HepG2 (cell line): ENCODE measurements at regions not wholly inside any gene's neighbourhood (a gene's known extent, or its start where the extent isn't known, plus 50 kb on each side); places are given as distances from the start of the nearest gene placed in this dataset.

ENCODE experiments used
- ATAC-seq: fragments of 200-7000 bp; cut with Tn5 transposase; 3 replicates; pipeline ENCODE4 v1.9.1; 2020; ENCODE audit warnings: mild to moderate bottlenecking, moderate library complexity
- BruUV-seq: library from RNA; stranded (reverse); fragments of 400-500 nt; replicated peaks from 2 replicates; lab custom pipeline; 2021; lab: Mats Ljungman, UMichigan
- CTCF ChIA-PET: fragments of 300-600 bp; formaldehyde crosslinking; extraction: SDS; loops from one replicate; lab custom pipeline; 2021; ENCODE audit warnings: low total read pairs, inconsistent platforms, low intra/inter-chr PET ratio; lab: Yijun Ruan, JAX
- POLR2A ChIA-PET: fragments of 350-600 bp; sonication (Branson Sonifier 250); formaldehyde crosslinking; loops from one replicate; lab custom pipeline; 2020; ENCODE audit warnings: antibody characterized with exemption, inconsistent platforms; lab: Yijun Ruan, JAX
- DNase-seq: peaks from one replicate; pipeline ENCODE4 v3.0.0-alpha.2; 2015; ENCODE audit warnings: low spot score
- FAIRE-seq: peaks from 3 replicates; lab custom pipeline; 2011; peaks lifted over from hg19 to GRCh38; lab: Jason Lieb, UNC
- H2AFZ ChIP-seq: one replicate; pipeline ENCODE4 v1.6.1; 2011; ENCODE audit warnings: low read length, inconsistent platforms
- H3K27ac ChIP-seq: fragments of 300-600 bp; 3 replicates; pipeline ENCODE4 v1.8.0; 2011; ENCODE audit warnings: mixed run types, mild to moderate bottlenecking, mixed read lengths, low read length, inconsistent platforms; ENCODE audit not compliant: insufficient read depth; ENCODE audit errors: extremely low read length
- H3K27me3 ChIP-seq, 2 experiments: fragments of 200-600 bp in 1 of 2; 2 replicates in 1 of 2; 3 replicates in 1 of 2; pipeline versions ENCODE4 v1.6.0 to v1.8.0; 2011; ENCODE audit warnings: low read length in 2 of 2, mild to moderate bottlenecking in 2 of 2, moderate library complexity in 2 of 2, inconsistent platforms in 1 of 2; ENCODE audit not compliant: insufficient read depth in 2 of 2, control insufficient read depth in 1 of 2
- H3K36me3 ChIP-seq, 2 experiments: fragments of 200-600 bp in 1 of 2; replicated peaks in 1 of 2; 2 replicates in 1 of 2; 3 replicates in 1 of 2; pipeline versions ENCODE4 v1.5.1 to v1.8.0; 2011; ENCODE audit warnings: low read length in 2 of 2, inconsistent platforms in 1 of 2; ENCODE audit not compliant: insufficient read depth in 2 of 2, control insufficient read depth in 1 of 2
- H3K4me1 ChIP-seq: 2 replicates; pipeline ENCODE4 v1.5.1; 2012; ENCODE audit warnings: low read length, inconsistent platforms; ENCODE audit not compliant: insufficient read depth
- H3K4me2 ChIP-seq: 2 replicates; pipeline ENCODE4 v1.6.0; 2011; ENCODE audit warnings: low read depth, low read length, inconsistent platforms
- H3K4me3 ChIP-seq, 3 experiments: fragments of 200-600 bp in 1 of 3; sonication (generic), shearing (Covaris generic) in 1 of 3; replicated peaks in 1 of 3; 2 replicates each; pipeline ENCODE4 v1.5.1; 2011 to 2016; ENCODE audit warnings: low read length in 3 of 3, inconsistent platforms in 2 of 3, low read depth in 2 of 3, mild to moderate bottlenecking in 2 of 3, control low read depth in 1 of 3, mixed read lengths in 1 of 3; ENCODE audit not compliant: insufficient read depth in 1 of 3
- H3K79me2 ChIP-seq: one replicate; pipeline ENCODE4 v1.6.1; 2011; ENCODE audit warnings: low read length, inconsistent platforms; ENCODE audit not compliant: insufficient read depth
- H3K9ac ChIP-seq: 2 replicates; pipeline ENCODE4 v1.6.0; 2011; ENCODE audit warnings: mild to moderate bottlenecking, low read depth, low read length, inconsistent platforms; ENCODE audit not compliant: insufficient read depth
- H3K9me3 ChIP-seq: 2 replicates; pipeline ENCODE4 v1.5.1; 2012; ENCODE audit warnings: mild to moderate bottlenecking, low read length
- H4K20me1 ChIP-seq: 2 replicates; pipeline ENCODE4 v1.6.0; 2011; ENCODE audit warnings: inconsistent platforms, mild to moderate bottlenecking, low read length, moderate library complexity; ENCODE audit not compliant: insufficient read depth
- DMAP1 ChIP-seq: IDR thresholded peaks from 2 replicates; pipeline ENCODE4 v1.6.1; 2016
- JUND ChIP-seq: sonication (generic); formaldehyde crosslinking; IDR thresholded peaks from 2 replicates; pipeline ENCODE4 v1.8.0; 2022; ENCODE audit warnings: mild to moderate bottlenecking, missing genetic modification reagents
- KDM3A ChIP-seq: IDR thresholded peaks from 2 replicates; pipeline ENCODE4 v1.6.1; 2018; ENCODE audit warnings: low read depth, missing compliant biosample characterization
- MATR3 ChIP-seq: sonication (generic); formaldehyde crosslinking; IDR thresholded peaks from 2 replicates; pipeline ENCODE4 v1.4.0; 2020; ENCODE audit warnings: missing genetic modification reagents
- SP4 ChIP-seq: sonication (generic); formaldehyde crosslinking; IDR thresholded peaks from 2 replicates; pipeline ENCODE4 v1.8.1; 2023; ENCODE audit warnings: mild to moderate bottlenecking, missing genetic modification reagents
- TAF1 ChIP-seq: sonication (generic); formaldehyde crosslinking; IDR thresholded peaks from 2 replicates; pipeline ENCODE4 v1.4.0; 2020; ENCODE audit warnings: missing genetic modification reagents
- TCF7L2 ChIP-seq: IDR thresholded peaks from 2 replicates; pipeline ENCODE4 v1.6.1; 2011; ENCODE audit warnings: mild to moderate bottlenecking, low read depth, low read length, moderate library complexity
- ZNF20 ChIP-seq: sonication (generic); formaldehyde crosslinking; IDR thresholded peaks from 2 replicates; pipeline ENCODE4 v1.4.0; 2020; ENCODE audit warnings: mild to moderate bottlenecking, moderate library complexity, missing genetic modification reagents
- ZNF33A ChIP-seq: sonication (generic); formaldehyde crosslinking; IDR thresholded peaks from 2 replicates; pipeline ENCODE4 v1.5.1; 2020; ENCODE audit warnings: missing genetic modification reagents, mild to moderate bottlenecking, moderate library complexity, borderline replicate concordance
- ZNF383 ChIP-seq: sonication (generic); formaldehyde crosslinking; IDR thresholded peaks from 2 replicates; pipeline ENCODE4 v1.4.0; 2020; ENCODE audit warnings: missing genetic modification reagents, mild to moderate bottlenecking, borderline replicate concordance
- ZNF550 ChIP-seq: sonication (generic); formaldehyde crosslinking; IDR thresholded peaks from 2 replicates; pipeline ENCODE4 v1.4.0; 2020; ENCODE audit warnings: mild to moderate bottlenecking, missing genetic modification reagents, borderline replicate concordance
- ZNF780A ChIP-seq: sonication (generic); formaldehyde crosslinking; IDR thresholded peaks from 2 replicates; pipeline ENCODE4 v1.8.0; 2022; ENCODE audit warnings: mild to moderate bottlenecking, missing genetic modification reagents, moderate library complexity
- WGBS: methylation state at CpG from one replicate; pipeline ENCODE4 v1.1.6; 2017; ENCODE audit warnings: low lambda C conversion rate; 5-methylcytosine and 5-hydroxymethylcytosine counted together
- in situ Hi-C: cut with HindIII; loops from 2 replicates; pipeline ENCODE4 v1.10.0; 2017; ENCODE audit warnings: low pct_unique_long_range_greater_than_20kb; ENCODE audit not compliant: extremely low pct_ligation_motif_present
- intact Hi-C: fragments of 100-400 bp; cut with micrococcal nuclease; formaldehyde crosslinking; loops from one replicate; pipeline ENCODE4 v1.10.0; 2022; ENCODE audit not compliant: unreplicated experiment
- TF ChIP-seq, protein P1 (sequence below): sonication (generic); formaldehyde crosslinking; conservative IDR thresholded peaks from 2 replicates; pipeline ENCODE4 v1.8.0; 2022; ENCODE audit warnings: low read depth, missing genetic modification reagents
- TF ChIP-seq, protein P2 (sequence below): sonication (generic); formaldehyde crosslinking; IDR thresholded peaks from 2 replicates; pipeline ENCODE4; 2020; ENCODE audit warnings: missing genetic modification reagents, mild to moderate bottlenecking, borderline replicate concordance
- TF ChIP-seq, protein P3 (sequence below): sonication (generic); formaldehyde crosslinking; IDR thresholded peaks from 2 replicates; pipeline ENCODE4 v1.5.0; 2020; ENCODE audit warnings: missing genetic modification reagents
- TF ChIP-seq, protein P4 (sequence below): sonication (generic); formaldehyde crosslinking; IDR thresholded peaks from 2 replicates; pipeline ENCODE4 v1.5.0; 2020; ENCODE audit warnings: mild to moderate bottlenecking, missing genetic modification reagents
- TF ChIP-seq, protein P5 (sequence below): IDR thresholded peaks from 2 replicates; pipeline ENCODE4 v1.6.1; 2016; ENCODE audit warnings: low read depth, control low read depth

DNA sequence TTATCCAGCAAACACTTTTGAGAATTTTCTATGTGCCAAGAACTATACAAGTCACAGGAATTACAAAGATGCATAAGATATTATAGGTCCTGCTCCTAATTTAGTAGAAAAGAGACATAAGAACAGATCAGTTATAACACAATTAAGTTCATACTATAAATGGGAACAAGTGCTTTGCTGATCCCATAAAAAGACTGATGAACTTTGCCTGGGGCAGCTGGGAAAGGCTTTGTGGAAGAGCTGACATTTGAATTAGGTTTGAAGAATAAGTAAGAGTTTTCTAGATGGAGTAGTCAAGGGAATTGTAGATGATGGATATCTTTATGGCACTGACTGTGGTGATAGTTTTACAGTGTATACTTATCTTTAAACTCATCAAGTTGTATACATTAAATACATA is 76.5 kb downstream of the VCAM1 start (continued):
- TF ChIP-seq, protein P1, sequence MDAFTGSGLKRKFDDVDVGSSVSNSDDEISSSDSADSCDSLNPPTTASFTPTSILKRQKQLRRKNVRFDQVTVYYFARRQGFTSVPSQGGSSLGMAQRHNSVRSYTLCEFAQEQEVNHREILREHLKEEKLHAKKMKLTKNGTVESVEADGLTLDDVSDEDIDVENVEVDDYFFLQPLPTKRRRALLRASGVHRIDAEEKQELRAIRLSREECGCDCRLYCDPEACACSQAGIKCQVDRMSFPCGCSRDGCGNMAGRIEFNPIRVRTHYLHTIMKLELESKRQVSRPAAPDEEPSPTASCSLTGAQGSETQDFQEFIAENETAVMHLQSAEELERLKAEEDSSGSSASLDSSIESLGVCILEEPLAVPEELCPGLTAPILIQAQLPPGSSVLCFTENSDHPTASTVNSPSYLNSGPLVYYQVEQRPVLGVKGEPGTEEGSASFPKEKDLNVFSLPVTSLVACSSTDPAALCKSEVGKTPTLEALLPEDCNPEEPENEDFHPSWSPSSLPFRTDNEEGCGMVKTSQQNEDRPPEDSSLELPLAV (CRISPR knock-in tag): no peak
- TF ChIP-seq TCF7L2: no peak

DNA sequence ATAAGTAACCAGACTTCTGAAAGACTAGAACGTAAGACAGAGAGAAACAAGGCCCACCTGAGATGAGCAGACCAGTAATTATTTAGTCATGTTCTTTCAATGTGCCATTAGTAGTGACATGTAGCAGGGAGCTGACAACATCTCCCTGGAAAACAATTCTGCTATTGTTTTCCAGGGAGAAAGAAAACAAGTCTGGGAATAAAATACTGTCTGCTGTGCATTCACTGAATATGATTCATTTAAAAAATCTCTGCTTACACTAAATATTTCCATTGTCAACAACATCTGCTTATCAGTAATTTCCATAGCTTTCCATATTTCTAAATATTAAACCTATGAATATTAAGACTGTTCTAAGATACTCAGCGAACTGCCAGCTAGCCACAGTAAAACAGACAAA is 80.0 kb downstream of the VCAM1 start:
- ATAC-seq (no peak), FAIRE-seq (no peak), DNase-seq (no peak)
- Histone ChIP-seq H3K27me3 (no peaks in the 10 kb centered on the region), H4K20me1 (no peaks in the 10 kb centered on the region), H3K4me3 (no peak overlapping the region), H2AFZ (no peak overlapping the region), H3K9me3 (no peaks in the 10 kb centered on the region), H3K27ac (no peak overlapping the region), H3K4me2 (peak overlapping the region; percentile 25; the same call in 1 of the 2 replicates), H3K4me1 (peaks cover 26% of the 10 kb centered on the region), H3K36me3 (no peaks in the 10 kb centered on the region), H3K79me2 (no peaks in the 10 kb centered on the region), H3K9ac (no peak overlapping the region)
- ChIA-PET POLR2A (no interaction called here), CTCF (no interaction called here)
- 18% methylated on average over 2 of the region's 2 CpGs for WGBS
- no TSS peak for BruUV-seq
- in situ Hi-C loops: no loop called here
- intact Hi-C loops: no loop called here
- TF ChIP-seq ZNF383 (CRISPR knock-in tag): no peak
- TF ChIP-seq ZNF780A (CRISPR knock-in tag): no peak
- no peak for TF ChIP-seq ZNF33A (CRISPR knock-in tag)
- no peak for TF ChIP-seq DMAP1 (CRISPR knock-in tag)
- TF ChIP-seq MATR3 (CRISPR knock-in tag): no peak
- TF ChIP-seq, protein P2, sequence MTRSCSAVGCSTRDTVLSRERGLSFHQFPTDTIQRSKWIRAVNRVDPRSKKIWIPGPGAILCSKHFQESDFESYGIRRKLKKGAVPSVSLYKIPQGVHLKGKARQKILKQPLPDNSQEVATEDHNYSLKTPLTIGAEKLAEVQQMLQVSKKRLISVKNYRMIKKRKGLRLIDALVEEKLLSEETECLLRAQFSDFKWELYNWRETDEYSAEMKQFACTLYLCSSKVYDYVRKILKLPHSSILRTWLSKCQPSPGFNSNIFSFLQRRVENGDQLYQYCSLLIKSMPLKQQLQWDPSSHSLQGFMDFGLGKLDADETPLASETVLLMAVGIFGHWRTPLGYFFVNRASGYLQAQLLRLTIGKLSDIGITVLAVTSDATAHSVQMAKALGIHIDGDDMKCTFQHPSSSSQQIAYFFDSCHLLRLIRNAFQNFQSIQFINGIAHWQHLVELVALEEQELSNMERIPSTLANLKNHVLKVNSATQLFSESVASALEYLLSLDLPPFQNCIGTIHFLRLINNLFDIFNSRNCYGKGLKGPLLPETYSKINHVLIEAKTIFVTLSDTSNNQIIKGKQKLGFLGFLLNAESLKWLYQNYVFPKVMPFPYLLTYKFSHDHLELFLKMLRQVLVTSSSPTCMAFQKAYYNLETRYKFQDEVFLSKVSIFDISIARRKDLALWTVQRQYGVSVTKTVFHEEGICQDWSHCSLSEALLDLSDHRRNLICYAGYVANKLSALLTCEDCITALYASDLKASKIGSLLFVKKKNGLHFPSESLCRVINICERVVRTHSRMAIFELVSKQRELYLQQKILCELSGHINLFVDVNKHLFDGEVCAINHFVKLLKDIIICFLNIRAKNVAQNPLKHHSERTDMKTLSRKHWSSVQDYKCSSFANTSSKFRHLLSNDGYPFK (CRISPR knock-in tag): no peak
- TF ChIP-seq, protein P3, sequence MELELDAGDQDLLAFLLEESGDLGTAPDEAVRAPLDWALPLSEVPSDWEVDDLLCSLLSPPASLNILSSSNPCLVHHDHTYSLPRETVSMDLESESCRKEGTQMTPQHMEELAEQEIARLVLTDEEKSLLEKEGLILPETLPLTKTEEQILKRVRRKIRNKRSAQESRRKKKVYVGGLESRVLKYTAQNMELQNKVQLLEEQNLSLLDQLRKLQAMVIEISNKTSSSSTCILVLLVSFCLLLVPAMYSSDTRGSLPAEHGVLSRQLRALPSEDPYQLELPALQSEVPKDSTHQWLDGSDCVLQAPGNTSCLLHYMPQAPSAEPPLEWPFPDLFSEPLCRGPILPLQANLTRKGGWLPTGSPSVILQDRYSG (CRISPR knock-in tag): no peak
- TF ChIP-seq JUND: no peak
- TF ChIP-seq ZNF550 (CRISPR knock-in tag): no peak
- TF ChIP-seq, protein P4, sequence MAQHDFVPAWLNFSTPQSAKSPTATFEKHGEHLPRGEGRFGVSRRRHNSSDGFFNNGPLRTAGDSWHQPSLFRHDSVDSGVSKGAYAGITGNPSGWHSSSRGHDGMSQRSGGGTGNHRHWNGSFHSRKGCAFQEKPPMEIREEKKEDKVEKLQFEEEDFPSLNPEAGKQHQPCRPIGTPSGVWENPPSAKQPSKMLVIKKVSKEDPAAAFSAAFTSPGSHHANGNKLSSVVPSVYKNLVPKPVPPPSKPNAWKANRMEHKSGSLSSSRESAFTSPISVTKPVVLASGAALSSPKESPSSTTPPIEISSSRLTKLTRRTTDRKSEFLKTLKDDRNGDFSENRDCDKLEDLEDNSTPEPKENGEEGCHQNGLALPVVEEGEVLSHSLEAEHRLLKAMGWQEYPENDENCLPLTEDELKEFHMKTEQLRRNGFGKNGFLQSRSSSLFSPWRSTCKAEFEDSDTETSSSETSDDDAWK: no peak
- no peak for TF ChIP-seq ZNF20 (CRISPR knock-in tag)
- no peak for TF ChIP-seq TAF1 (CRISPR knock-in tag)
- TF ChIP-seq KDM3A: no peak
- TF ChIP-seq SP4 (CRISPR knock-in tag): no peak
- TF ChIP-seq, protein P5, sequence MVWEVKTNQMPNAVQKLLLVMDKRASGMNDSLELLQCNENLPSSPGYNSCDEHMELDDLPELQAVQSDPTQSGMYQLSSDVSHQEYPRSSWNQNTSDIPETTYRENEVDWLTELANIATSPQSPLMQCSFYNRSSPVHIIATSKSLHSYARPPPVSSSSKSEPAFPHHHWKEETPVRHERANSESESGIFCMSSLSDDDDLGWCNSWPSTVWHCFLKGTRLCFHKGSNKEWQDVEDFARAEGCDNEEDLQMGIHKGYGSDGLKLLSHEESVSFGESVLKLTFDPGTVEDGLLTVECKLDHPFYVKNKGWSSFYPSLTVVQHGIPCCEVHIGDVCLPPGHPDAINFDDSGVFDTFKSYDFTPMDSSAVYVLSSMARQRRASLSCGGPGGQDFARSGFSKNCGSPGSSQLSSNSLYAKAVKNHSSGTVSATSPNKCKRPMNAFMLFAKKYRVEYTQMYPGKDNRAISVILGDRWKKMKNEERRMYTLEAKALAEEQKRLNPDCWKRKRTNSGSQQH (CRISPR knock-in tag): no peak
